M059J (cell line): ENCODE measurements at regions not wholly inside any gene's neighbourhood (a gene's known extent, or its start where the extent isn't known, plus 50 kb on each side); places are given as distances from the start of the nearest gene placed in this dataset.
"Not testable (repeated sequence)": the region's sequence is repeated elsewhere in the genome, so short reads cannot be mapped to it uniquely, and the experiment has no call there.

Source experiments
- DNase-seq: peaks from one replicate; pipeline ENCODE4 v3.0.0-alpha.2; 2012; ENCODE audit warnings: low read depth

- no peak for DNase-seq
Observed at GRCh38 chr2:176851889-176852483, 360.6 kb upstream of the HNRNPA3 start.

DNA sequence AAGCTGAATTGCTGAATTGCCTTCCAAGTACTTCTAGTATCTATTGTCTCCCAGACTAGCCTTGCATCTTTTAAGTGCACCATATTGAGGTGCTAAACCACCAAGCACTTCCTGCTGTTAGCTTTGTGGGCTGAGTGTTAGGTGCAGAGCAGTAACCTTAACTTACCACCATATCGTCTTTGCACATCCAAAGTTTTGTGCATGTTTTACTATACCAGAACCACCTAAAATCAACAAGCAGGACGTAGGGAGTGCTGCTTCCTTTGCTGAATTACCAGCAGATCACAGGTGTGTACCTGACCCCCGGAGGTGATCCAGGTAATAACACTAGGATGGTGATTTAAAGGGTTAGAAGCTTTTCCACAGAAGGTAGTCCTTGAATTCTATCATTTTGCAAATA, 359.9 kb upstream of the HNRNPA3 start:
- DNase-seq = no peak

DNA sequence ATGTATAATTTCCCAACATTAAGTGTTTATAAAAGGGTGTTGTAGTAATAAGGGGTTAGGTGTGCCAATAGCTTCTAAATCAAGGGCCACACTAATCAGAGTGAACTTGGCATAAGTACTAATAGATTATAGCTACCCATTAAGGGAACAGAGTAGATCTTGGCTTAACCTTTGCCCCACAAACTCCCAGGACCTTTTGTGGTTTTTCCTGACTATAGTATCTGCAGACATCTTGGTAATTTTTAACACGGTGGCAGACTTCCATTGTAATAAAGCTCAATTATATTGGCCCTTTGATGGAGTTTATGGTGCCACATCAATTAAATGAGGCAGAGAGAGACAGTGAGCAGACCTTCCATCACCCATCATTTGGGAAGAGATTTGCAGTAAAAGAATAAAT, 358.5 kb upstream of the HNRNPA3 start:
- DNase-seq = no peak

- DNase-seq = no peak
Observed at GRCh38 chr2:176854878-176855277, 357.7 kb upstream of the HNRNPA3 start.

- no peak for DNase-seq
Observed at GRCh38 chr2:176856683-176857082, 355.9 kb upstream of the HNRNPA3 start.

DNA sequence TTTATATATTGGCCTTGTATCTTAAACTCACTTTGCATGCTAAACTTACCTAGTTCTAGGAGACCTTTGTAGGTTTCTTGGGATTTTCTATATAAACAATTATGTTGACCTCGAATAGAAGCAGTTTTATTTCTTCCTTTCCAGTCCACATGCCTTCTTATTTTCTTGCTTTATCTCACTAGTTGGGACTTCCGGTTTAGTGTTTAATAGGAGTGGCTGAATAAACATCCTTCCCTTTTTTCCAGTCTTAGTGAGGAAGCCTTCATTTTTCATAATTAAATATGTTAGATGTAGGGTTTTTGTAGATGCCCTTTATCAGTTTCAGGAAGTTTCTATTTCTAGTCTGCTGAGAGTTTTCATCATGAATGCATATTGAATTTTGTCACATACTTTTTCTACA, 347.3 kb upstream of the HNRNPA3 start:
- DNase-seq = no peak

- no peak for DNase-seq
Observed at GRCh38 chr2:176872406-176872805, 340.2 kb upstream of the HNRNPA3 start.

DNA sequence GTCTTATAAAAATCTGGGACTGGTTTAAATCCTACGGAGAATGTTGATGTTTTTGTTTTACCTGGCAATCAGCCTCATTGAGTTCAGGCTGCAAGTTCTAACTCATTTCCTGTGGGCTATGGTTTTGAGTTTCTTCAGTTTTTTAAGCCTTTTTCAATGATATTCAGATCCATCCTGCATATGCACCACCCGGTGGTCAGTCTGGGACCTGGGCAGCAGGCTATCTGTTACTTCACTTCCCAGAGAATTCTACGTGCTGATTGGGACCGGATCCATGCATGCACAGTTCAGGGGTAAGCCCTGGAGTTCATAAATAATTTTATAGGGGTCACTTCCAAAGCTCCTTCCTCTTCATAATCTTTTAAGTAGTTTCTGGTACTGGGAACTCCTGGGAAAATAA, 339.2 kb upstream of the HNRNPA3 start:
- DNase-seq = no peak

GRCh38 chr2:176876493-176877103, 336.0 kb upstream of the HNRNPA3 start:
- no peak for DNase-seq

DNA sequence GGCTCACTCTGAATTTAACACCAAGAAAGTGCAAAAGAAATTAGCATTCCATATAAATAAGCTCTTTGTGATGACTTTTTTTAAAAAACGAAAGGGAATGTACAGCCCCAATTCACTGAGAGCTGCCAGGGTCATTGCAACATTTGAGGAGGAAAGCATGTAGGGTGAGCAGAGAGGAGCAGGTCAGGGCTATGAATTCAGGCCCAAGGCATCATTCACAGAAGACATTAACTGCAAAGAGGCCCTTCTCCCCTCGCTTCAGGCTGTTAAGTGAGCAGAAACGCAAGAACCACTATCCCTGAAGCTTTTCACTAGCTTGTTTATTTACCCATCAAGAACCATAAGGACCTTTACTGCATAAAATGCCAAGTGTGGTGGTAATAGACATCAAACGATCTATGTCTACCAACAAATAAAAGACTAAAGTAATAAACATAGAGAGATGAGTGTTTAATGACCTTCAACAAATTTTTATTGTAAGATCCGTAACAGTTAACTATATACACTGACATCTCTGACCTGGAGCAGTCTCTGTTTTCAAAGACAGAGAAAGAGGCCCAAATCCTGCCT, 333.1 kb upstream of the HNRNPA3 start:
- no peak for DNase-seq

DNA sequence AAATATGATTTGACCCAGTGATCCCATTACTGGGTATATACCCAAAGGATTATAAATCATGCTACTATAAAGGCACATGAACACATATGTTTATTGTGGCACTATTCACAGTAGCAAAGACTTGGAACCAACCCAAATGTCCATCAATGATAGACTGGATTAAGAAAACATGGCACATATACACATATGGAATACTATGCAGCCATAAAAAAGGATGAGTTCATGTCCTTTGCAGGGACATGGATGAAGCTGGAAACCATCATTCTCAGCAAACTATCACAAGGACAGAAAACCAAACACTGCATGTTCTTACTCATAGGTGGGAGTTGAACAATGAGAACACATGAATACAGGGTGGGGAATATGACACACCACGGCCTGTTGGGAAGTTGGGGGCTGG, 330.5 kb upstream of the HNRNPA3 start:
- not testable (repeated sequence) for DNase-seq

- DNase-seq = no peak
Observed at GRCh38 chr2:176885001-176885643, 327.5 kb upstream of the HNRNPA3 start.

- DNase-seq = no peak
Observed at GRCh38 chr2:176885661-176886060, 326.9 kb upstream of the HNRNPA3 start.

- no peak for DNase-seq
Observed at GRCh38 chr2:176891105-176891504, 321.5 kb upstream of the HNRNPA3 start.

DNA sequence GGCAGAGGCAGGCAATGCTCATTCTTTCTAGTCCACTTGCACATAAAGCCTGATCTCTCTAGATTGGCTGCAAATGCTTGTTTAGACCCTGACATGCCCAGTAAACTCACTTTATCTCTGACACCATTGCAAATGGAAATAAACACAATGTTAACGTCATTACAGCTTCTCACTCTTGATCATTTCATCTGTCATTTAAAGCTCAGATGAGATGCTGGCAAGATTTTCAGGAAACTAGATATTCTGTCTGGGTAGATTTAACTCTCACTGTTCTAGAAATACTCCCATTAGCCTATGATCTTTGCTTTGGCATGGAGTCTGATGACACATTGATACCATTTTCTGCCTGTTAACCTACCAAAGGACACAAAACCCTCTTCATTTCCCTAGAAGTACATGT, 320.7 kb upstream of the HNRNPA3 start:
- no peak for DNase-seq

- no peak for DNase-seq
Observed at GRCh38 chr2:176892676-176893226, 319.8 kb upstream of the HNRNPA3 start.

GRCh38 chr2:176895158-176895557, 317.4 kb upstream of the HNRNPA3 start:
- DNase-seq = no peak

DNA sequence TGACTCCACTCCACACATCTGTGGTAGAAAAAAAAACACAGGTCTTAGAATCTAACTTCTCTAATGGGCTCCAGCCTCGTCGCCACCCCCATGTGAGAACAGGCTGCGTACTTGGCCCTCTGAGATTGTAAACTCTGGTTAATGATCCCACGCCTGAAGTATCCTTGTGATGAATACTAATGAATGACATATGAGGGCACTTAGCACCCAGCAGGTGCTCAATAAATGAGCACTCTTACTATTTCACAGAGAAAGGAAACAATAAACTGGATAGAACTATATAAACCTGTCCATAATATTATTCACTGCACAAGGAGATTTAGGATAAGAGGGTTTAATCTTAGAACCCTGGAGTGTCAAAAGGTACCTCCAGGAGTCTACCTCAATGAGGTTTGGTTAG, 310.1 kb upstream of the HNRNPA3 start:
- DNase-seq = no peak

DNA sequence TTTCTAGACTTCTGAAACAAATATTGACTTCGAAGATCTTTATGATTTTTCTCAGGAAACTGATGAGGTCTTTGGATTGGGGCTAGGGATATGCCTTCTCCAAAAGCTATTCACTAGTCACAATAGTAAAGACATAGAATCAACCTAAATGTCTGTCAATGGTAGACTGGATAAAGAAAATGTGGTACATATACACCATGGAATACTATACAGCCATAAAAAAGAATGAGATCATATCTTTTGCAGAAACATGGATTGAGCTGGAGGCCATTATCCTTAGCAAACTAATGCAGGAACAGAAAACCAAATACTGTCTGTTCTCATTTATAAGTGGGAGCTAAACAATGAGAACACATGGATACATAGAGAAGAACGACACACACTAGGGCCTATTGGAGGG, 308.5 kb upstream of the HNRNPA3 start:
- not testable (repeated sequence) for DNase-seq

DNA sequence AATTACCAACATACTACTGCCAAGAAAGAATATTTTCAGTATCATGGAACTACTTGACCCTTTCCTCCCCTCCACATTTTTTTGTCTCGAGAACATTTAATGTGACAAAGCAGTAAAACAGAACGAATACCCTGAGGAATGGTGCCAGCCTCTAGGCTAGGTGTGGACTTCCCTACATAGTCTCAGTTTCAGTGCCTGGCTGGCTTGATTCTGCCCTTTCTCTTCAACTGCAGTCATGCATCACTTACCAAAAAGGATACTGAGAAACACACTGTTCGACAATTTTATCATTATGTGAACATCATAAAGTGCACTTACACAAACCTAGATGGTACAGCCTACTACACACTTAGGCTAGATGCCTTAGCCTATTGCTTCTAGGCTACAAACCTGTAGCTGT, 305.3 kb upstream of the HNRNPA3 start:
- DNase-seq = no peak

- no peak for DNase-seq
Observed at GRCh38 chr2:176910828-176911227, 301.8 kb upstream of the HNRNPA3 start.

DNA sequence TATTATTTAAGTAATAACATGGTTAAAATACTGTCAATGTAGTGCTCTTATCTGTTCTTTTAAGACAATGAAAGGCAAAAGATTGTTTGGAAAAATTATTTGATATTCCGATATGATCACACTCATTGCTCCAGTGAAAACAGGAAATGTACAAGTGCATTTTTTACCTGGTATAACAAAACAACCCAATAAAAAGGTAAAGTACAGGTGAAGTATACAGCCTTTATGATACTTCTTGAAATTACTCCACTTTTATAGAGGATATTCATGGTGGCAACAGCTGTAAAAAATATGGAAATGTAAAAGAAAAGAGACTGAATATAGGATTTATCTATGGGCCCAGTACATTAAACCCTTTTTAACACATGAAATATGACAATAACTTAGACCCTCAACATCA, 298.6 kb upstream of the HNRNPA3 start:
- no peak for DNase-seq

DNA sequence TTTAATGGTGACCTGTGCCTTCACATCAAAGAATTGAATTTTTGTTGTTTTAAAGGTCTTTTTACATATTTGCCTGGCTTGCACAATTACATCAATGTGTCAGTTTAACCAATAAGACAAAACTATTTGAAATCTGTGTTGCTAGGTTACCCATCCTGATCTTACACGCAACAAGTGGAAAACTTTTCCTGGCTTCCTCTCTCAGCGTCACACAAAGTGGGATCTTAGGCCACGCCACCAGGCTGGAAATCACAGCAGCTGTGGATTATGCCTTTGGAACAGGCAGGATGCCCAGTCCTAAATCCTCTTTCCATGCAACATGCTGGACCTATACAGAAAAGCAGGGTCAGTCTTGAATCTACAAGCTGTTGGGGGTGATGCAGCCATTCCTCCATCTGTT, 298.2 kb upstream of the HNRNPA3 start:
- DNase-seq = no peak
